ENCODE measurements at regions not wholly inside any gene's neighbourhood (a gene's known extent, or its start where the extent isn't known, plus 50 kb on each side); places are given as distances from the start of the nearest gene placed in this dataset.

GRCh38 chr15:70361891-70362290 lies 264.2 kb upstream of the TLE3 start:
- TF ChIP-seq POLR2A (IDR thresholded peaks at IDR 0.05) (no peak), CTCF (IDR thresholded peaks at IDR 0.05) (no peak)
- Histone ChIP-seq H3K27me3 (no peaks in the 10 kb centered on the region), H3K4me1 (no peaks in the 10 kb centered on the region), H3K9me3 (no peaks in the 10 kb centered on the region), H3K36me3 (ENCODE audit: low read depth, missing control alignments) (no peaks in the 10 kb centered on the region), H3K27ac (no peak overlapping the region), H3K4me3 (no peak overlapping the region)
- DNase-seq, result no peak
- intact Hi-C loops (cut with DNase I; ENCODE audit: low total_unique reads), result no loop called here
- 90 to 94% methylated on average over 11 of the region's 11 CpGs for WGBS, 2 donors

GRCh38 chr15:70361106-70361505 lies 263.4 kb upstream of the TLE3 start:
- WGBS, 2 donors, result 92 to 100% methylated on average over 2 of the region's 2 CpGs
- TF ChIP-seq CTCF (IDR thresholded peaks at IDR 0.05) (no peak), POLR2A (IDR thresholded peaks at IDR 0.05) (no peak)
- intact Hi-C loops (cut with DNase I; ENCODE audit: low total_unique reads), result no loop called here
- Histone ChIP-seq H3K4me3 (no peak overlapping the region), H3K4me1 (no peaks in the 10 kb centered on the region), H3K9me3 (no peaks in the 10 kb centered on the region), H3K36me3 (ENCODE audit: low read depth, missing control alignments) (no peaks in the 10 kb centered on the region), H3K27ac (no peak overlapping the region), H3K27me3 (no peaks in the 10 kb centered on the region)
- DNase-seq, result no peak

GRCh38 chr15:70358871-70359647 lies 261.3 kb upstream of the TLE3 start:
- Histone ChIP-seq H3K9me3 (no peaks in the 10 kb centered on the region), H3K27me3 (no peaks in the 10 kb centered on the region), H3K36me3 (ENCODE audit: low read depth, missing control alignments) (no peaks in the 10 kb centered on the region), H3K4me1 (no peaks in the 10 kb centered on the region), H3K27ac (no peak overlapping the region), H3K4me3 (no peak overlapping the region)
- TF ChIP-seq CTCF (IDR thresholded peaks at IDR 0.05) (no peak), POLR2A (IDR thresholded peaks at IDR 0.05) (no peak)
- no peak for DNase-seq
- WGBS, 2 donors, result 95 to 96% methylated on average over 14 of the region's 14 CpGs
- intact Hi-C loops (cut with DNase I; ENCODE audit: low total_unique reads), result no loop called here

- Histone ChIP-seq H3K4me3 (no peak overlapping the region), H3K27me3 (no peaks in the 10 kb centered on the region), H3K4me1 (no peaks in the 10 kb centered on the region), H3K36me3 (ENCODE audit: low read depth, missing control alignments) (no peaks in the 10 kb centered on the region), H3K9me3 (no peaks in the 10 kb centered on the region), H3K27ac (no peak overlapping the region)
- intact Hi-C loops (cut with DNase I; ENCODE audit: low total_unique reads), result no loop called here
- DNase-seq, result no peak
- 89 to 93% methylated on average over 11 of the region's 11 CpGs for WGBS, 2 donors
- TF ChIP-seq POLR2A (IDR thresholded peaks at IDR 0.05) (no peak), CTCF (IDR thresholded peaks at IDR 0.05) (no peak)
These were observed 260.5 kb upstream of the TLE3 start for GRCh38 chr15:70358011-70358819.
